HG02642 (cell line): ENCODE measurements at regions not wholly inside any gene's neighbourhood (a gene's known extent, or its start where the extent isn't known, plus 50 kb on each side); places are given as distances from the start of the nearest gene placed in this dataset.

Experiments used
- ATAC-seq: cut with Tn5 transposase; IDR thresholded peaks from one replicate; pipeline ENCODE4 v1.9.1; 2021; ENCODE audit warnings: mild to moderate bottlenecking; ENCODE audit not compliant: unreplicated experiment, poor library complexity

DNA sequence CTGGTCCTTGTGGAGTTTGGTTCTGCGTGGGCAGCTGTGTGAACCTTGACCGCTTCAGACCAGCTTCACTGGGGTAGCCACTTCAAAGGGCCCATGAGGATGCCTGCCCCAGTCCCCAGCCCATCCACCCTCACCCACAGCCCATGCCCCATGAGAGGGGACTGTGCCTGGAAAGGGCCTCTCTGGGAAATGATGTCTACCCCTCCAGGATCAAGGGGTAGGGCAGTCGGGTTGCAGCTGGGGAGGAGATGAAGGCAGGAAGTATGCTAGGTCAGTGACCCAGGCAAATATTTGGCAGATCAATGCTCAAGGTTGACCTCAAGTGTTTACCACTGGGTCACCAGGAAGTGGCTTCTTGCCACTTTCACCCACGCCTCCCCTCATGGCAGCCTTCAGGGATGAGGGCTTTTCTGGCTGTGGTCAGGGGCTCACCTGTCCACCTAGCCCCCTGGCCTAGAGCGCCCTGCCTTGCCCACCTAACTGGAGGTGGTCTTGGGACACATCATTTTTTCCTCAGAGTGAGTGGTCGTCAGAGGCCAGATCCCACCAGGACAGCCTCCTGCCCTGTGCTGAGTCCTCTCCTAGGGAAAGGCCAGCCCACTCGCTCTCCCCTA is 109.5 kb downstream of the SNX5 start:
- peak; percentile 27 for ATAC-seq

- ATAC-seq = no peak
These were observed 110.1 kb downstream of the SNX5 start for GRCh38 chr20:17858450-17859001.

- ATAC-seq = no peak
These were observed 110.8 kb downstream of the SNX5 start for GRCh38 chr20:17857639-17858449.

DNA sequence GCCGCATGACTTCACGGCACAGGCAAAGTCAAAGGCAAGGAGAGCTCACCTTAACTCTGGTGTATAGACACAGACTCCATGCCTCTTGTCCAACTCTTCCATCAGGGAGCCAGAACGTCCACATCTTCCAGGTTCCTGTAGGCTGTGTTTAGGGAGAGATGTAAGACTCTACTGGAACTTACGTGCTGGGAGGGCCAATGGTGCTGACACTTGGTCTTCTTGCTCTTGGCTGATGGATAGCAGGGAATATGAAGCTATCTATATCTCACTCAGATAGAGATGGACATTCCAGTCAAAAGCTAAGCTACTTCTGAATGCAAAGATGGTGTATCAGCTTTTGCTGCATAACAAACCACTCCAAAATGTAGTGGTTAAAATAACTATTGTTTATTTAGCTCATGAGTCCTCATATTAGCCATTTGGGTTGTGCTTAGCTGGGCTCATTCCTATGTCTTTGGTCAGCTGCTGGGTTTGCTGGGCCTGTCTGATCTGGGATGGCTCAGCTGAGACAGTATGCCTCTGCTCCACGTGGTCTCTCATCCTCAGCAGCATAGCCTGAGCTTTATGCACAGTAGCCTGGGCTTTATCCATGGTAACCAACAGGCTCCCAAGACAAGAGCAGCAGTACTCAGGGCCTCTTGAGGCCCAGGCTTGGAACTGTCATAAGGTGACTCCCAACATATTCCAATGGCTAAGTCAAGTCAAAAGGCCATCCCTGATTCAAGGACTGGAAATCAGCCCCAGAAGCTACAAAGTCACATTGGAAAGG is 111.6 kb downstream of the SNX5 start:
- ATAC-seq = no peak

GRCh38 chr20:17856024-17856564 is 112.5 kb downstream of the SNX5 start:
- peak; percentile 92 for ATAC-seq

DNA sequence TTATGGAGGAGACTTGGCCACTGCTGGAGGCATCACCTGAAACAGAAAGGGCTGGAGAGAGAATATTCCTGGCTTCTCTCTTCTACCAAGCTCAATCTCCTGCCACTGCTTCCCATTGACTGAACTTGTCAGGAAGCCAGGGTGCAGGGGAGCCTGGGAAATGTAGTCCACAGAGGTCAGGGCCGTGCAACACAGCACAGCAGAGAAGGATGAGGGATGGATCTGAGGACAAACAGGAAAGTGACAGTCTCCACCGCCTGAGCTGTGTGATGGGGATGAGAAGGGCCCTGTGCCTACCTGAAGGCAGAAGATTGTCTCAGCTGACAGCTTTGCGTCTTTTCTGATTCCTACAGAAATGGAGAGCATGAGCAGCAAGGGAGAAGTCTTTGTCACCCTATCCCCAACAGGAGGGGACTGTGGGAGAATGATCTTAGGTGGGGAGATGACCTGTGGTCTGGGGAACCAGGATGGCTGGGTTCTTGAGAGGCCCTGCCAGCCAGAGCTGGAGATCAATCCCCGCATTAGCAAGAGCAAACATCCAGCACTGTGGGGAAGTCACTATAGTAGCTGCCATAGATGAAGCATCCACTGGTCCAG is 114.2 kb downstream of the SNX5 start:
- ATAC-seq = no peak

GRCh38 chr20:17852323-17852722 is 116.3 kb downstream of the SNX5 start:
- no peak for ATAC-seq

DNA sequence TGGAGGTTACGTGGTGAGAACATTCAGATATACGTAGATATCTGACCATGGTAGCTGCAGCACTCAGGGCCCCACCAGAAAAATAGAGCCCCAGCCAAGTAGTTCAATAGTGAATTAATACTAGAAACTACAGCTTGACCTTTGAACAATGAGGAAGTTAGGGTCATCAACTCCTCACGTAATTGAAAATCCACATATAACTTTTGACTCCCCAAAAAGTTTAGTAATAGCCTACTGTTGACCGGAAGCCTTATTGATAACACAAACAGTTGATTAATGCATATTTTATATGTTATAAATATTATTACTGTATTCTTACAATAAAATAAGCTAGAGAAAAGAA is 117.9 kb downstream of the SNX5 start:
- ATAC-seq = no peak

DNA sequence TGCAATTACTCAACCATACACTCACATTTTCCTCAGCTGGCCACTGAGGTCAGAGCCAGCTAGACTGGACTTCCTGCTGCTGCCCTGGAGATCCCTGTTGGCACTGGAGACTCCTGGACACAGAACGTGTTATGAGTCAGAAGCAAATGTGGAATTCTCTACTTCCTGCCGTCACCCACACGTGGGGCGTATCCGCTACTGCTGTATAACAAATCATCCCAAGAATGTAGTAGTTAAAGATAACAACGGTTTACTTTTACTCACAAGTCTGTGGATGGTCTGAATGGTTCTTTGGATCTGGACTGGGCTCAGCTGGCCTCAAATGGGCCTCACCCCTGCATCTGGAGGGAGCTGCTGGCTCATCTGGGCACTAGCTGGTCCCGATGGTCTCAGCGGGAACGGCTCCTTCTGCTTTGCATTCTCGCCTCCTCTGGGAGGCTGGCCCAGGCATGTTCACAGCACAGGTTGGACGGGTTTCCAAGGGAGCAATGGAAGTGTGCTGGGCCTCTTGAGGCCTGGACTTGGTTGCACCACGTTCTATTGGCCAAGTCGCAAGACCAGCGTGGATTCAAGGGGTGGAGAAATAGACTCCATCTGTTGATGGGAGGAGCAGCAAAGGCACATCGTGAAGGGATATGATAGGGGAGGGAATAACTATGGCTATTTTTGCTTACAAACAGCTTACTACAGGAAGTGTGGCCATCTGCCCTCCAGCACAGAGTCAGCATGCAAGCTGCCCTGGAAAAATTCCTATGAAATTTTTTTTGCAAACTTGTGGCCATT is 118.5 kb downstream of the SNX5 start:
- ATAC-seq = no peak

DNA sequence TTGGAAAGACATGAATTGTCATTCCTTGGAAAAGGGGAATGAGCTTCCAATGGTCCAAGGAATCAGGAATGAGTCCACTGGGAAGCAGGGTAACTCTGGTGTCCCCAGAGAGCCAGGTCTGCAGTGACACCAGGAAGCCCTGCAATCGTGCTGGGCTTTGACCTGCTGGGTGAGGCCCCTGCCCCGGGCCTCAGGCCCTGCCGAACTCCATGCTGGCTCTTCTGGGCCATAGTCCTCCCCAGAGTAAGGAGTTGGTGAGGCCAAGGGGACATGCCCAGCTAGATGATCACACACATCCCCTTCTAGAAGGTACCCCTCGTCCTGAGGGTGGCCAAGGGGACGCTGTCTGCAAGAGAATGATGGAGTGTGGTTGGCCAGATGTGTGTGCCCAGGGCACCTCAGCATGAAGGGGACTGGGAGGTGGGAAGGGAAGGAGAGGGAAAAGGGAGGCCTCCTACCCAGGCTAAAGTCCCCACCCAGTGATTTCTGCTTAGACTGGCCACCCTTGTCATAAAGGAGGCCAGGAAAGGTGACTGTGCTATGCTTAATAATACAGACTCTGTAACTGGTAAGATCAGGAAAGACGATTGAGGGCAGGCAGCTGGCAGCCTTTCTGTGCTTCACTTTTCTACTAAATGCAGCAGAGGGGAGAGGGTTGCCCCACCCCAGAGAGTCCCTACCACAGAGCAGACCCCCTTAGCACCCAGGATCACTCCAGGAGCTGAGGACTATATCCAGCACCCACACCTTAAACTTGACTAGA is 119.3 kb downstream of the SNX5 start:
- ATAC-seq = no peak

DNA sequence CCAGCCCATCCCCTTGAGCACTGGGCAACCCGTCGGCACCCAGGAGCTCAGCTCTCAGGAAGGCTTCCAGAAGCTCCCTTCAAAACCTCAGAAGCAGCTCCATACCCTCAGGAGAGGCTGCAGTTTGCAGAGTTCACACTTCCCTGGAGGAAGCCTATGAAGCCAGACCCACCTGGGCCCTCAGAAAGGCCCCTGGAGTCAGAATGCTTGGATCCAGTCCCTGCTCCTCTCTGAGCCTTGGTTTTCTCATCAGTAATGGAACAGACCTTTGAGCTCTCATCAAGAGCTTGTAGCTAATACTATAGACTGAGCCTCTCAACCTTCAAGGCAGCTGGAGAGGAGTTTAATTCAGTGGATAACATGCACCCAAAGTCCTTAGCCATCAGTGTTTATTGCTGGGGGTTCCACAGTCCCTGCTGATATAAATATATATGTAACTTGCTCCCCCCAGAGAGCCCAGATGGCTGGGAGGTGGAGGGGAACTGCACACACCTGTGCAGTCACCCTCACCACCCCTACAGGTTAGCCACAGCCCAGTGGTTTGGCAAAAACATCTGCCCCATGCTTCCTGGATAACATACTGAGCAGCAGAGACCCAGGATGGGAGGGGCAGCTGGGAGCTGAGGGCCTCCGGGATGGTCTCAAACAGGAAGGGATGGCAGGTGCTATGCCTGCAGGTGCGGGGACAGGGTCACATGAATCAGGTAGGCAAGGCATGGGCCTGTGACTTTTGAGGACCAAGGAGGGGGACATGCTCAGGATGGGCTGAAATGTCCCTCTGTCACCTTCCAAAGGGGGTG is 120.1 kb downstream of the SNX5 start:
- peak; percentile 56 for ATAC-seq

GRCh38 chr20:17845701-17846475 is 122.7 kb downstream of the SNX5 start:
- no peak for ATAC-seq

GRCh38 chr20:17844549-17845298 is 123.9 kb downstream of the SNX5 start:
- no peak for ATAC-seq

DNA sequence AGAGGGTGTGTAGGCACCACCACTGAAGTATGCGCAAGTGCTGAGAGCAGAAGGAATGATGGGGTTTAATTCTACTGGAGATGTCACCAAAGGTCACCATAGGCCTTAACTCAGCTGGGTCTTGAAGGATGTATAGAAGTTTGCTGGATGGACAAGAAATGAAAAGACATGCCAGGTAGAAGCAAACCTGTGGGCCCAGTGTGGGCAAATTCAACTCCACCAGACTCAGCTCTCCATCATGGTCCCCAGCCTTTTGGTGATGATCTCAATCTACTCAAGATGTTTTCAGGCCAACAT is 124.5 kb downstream of the SNX5 start:
- no peak for ATAC-seq

GRCh38 chr20:17843246-17844132 is 125.1 kb downstream of the SNX5 start:
- ATAC-seq = no peak

GRCh38 chr20:17841751-17842215 is 126.8 kb downstream of the SNX5 start:
- no peak for ATAC-seq
